Endothelial cell (in vitro differentiated cells): ENCODE measurements at regions not wholly inside any gene's neighbourhood (a gene's known extent, or its start where the extent isn't known, plus 50 kb on each side); places are given as distances from the start of the nearest gene placed in this dataset.

Experiments
- DNase-seq: peaks from one replicate; pipeline ENCODE4 v3.0.0; 2021; ENCODE audit warnings: low spot score
- H3K27ac Mint-ChIP-seq: one replicate; pipeline ENCODE4 v1.8.0; 2021; ENCODE audit warnings: mixed read lengths, inconsistent platforms; ENCODE audit not compliant: unreplicated experiment
- H3K27me3 Mint-ChIP-seq: one replicate; pipeline ENCODE4 v1.8.0; 2021; ENCODE audit warnings: mild to moderate bottlenecking, moderate library complexity, mixed read lengths, inconsistent platforms; ENCODE audit not compliant: unreplicated experiment
- H3K36me3 Mint-ChIP-seq: one replicate; pipeline ENCODE4 v1.8.0; 2021; ENCODE audit warnings: mild to moderate bottlenecking, low read depth, mixed read lengths, inconsistent platforms; ENCODE audit not compliant: unreplicated experiment
- H3K4me1 Mint-ChIP-seq: one replicate; pipeline ENCODE4 v1.8.0; 2021; ENCODE audit warnings: mild to moderate bottlenecking, mixed read lengths, inconsistent platforms; ENCODE audit not compliant: unreplicated experiment
- H3K4me3 Mint-ChIP-seq: one replicate; pipeline ENCODE4 v1.8.0; 2021; ENCODE audit warnings: mild to moderate bottlenecking, mixed read lengths, inconsistent platforms; ENCODE audit not compliant: unreplicated experiment
- H3K9me3 Mint-ChIP-seq: one replicate; pipeline ENCODE4 v1.8.0; 2021; ENCODE audit warnings: mixed read lengths, inconsistent platforms; ENCODE audit not compliant: unreplicated experiment
- TF ChIP-seq, protein P1 (sequence below): fragments of 200-600 bp; sonication (generic); IDR thresholded peaks from one replicate; pipeline ENCODE4 v1.5.0; 2021; ENCODE audit warnings: antibody characterized with exemption; ENCODE audit not compliant: unreplicated experiment

DNA sequence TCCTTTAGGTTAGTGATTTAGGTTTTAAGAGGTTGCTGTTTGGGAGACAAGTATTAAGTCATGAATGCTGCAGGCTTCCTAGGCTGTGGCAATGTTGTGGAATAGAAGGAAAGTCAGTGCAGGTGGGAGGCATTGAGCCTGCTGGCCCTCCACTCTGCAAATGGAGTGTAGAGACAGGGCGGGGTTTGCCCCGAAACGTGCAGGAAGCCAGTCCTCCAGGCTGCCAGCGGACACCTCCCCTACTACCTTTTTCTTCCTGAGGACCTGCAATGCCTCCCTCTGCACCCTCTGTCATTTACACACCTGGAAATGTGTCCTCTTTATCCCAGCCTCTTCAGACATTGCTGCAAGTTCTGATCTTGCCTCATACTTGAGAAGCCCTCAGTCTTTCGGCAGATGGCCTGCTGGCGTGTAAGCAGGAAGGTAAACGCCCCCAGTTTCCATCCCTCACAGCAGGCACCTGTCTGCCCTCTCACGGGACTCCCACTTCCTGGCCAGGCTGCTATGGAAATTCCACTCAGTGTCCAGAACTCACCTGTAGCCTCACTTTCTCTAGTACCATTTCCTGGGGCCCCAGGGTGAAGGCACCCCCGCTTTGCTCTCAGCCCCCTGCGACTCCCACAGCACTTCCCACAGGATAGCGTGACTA is 81.6 kb upstream of the BOD1 start:
- DNase-seq = no peak
- TF ChIP-seq, protein P1, sequence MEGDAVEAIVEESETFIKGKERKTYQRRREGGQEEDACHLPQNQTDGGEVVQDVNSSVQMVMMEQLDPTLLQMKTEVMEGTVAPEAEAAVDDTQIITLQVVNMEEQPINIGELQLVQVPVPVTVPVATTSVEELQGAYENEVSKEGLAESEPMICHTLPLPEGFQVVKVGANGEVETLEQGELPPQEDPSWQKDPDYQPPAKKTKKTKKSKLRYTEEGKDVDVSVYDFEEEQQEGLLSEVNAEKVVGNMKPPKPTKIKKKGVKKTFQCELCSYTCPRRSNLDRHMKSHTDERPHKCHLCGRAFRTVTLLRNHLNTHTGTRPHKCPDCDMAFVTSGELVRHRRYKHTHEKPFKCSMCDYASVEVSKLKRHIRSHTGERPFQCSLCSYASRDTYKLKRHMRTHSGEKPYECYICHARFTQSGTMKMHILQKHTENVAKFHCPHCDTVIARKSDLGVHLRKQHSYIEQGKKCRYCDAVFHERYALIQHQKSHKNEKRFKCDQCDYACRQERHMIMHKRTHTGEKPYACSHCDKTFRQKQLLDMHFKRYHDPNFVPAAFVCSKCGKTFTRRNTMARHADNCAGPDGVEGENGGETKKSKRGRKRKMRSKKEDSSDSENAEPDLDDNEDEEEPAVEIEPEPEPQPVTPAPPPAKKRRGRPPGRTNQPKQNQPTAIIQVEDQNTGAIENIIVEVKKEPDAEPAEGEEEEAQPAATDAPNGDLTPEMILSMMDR = no peak
- Mint-ChIP-seq H3K9me3 (no peaks in the 10 kb centered on the region), H3K4me1 (peaks cover 8% of the 10 kb centered on the region), H3K4me3 (no peak overlapping the region), H3K27me3 (no peaks in the 10 kb centered on the region), H3K36me3 (no peaks in the 10 kb centered on the region), H3K27ac (peak overlapping the region; percentile 11)

DNA sequence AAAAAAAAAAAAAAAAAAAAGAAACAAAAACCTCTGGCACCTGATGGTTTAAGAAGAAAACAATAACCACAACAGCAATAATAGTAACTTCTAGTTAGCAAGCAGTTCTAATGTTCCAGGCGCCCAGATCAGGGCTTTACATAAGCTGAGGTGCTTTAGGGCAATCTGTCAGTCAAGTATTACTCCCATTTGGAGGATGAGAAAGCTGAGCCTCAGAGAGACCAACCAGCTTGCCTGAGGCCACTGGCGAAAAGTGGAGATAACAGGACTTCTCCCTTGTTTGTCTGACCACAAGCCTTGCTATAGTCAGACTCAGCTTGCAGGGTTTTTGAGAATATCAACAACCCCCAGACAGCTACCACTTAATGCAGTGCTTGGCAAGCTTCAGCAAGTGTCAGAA is 83.5 kb upstream of the BOD1 start:
- no peak overlapping the region for H3K4me3 Mint-ChIP-seq
- no peak overlapping the region for H3K27ac Mint-ChIP-seq
- H3K36me3 Mint-ChIP-seq = peaks cover 3% of the 10 kb centered on the region
- TF ChIP-seq, protein P1 = no peak
- H3K4me1 Mint-ChIP-seq = peaks cover 10% of the 10 kb centered on the region
- peaks cover 4% of the 10 kb centered on the region for H3K27me3 Mint-ChIP-seq
- DNase-seq = no peak
- no peaks in the 10 kb centered on the region for H3K9me3 Mint-ChIP-seq

DNA sequence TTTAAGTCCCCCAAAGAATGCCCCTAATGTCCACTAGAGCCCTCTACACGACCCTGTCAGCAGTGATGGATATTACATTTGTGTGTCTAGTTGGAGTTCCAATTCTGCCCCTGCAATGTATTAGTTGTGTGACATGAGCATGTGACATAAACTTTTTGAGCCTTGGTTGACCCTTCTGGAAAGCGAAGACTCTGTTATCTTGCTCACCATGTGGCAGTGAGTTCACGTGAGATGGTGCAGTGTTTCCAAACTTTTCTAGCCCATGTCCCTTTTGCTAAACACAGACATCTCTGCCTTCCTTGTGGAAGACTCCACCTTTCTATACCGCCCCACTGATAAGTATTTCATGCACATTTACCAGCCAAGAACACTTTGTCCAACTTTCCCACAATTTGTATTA is 87.0 kb upstream of the BOD1 start:
- peaks cover 3% of the 10 kb centered on the region for H3K36me3 Mint-ChIP-seq

DNA sequence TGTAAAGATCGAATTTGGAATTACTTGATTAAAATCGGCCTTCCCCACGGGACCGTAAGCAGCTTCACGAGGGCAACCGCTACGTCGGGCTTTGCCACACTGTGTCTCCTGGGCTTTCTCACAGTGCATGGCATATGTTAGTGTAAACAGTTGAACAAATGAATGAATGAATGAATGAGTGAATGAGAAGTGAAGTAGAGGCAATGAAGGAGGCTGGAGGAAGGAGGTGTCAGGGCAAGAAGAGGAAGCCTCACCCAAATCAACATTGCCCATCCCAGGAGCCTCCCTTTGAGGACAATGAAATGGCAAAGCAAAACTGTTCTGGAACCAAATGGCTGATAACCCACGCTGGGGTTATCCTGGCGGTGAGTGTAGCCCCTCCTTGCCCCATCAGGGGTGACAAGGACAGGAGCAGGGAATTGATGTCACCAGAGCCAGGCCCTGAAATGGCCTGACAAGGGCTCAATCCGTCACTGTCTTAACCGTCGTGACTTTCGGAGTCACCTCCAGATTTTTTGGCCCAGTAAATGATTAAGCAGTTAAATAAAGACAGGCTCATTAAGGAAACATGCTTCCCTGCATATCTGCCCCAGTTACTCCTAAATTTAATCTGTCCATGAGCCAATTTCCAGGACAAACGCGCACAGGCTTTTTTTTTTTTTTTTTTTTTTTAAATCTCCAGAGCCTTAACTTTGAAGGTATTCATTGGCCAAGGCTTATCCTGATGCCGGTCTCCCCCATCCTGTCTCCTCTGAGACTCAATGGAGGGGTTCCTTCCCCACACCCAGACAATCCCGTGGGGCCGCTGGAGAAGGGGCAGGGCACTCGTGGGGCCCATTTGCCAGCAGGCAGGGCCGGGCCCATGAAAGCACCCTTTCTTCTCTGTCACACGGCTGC is 88.4 kb upstream of the BOD1 start:
- TF ChIP-seq, protein P1 = no peak
- Mint-ChIP-seq H3K27ac (no peak overlapping the region), H3K27me3 (peaks cover 4% of the 10 kb centered on the region), H3K36me3 (peaks cover 3% of the 10 kb centered on the region), H3K4me3 (no peak overlapping the region), H3K9me3 (no peaks in the 10 kb centered on the region), H3K4me1 (peaks cover 3% of the 10 kb centered on the region)
- no peak for DNase-seq

More for the DNA sequence above, 87.0 kb upstream of the BOD1 start:
- Mint-ChIP-seq H3K9me3 (no peaks in the 10 kb centered on the region), H3K27me3 (peaks cover 4% of the 10 kb centered on the region), H3K4me3 (no peak overlapping the region), H3K4me1 (peaks cover 3% of the 10 kb centered on the region), H3K27ac (no peak overlapping the region)
- no peak for DNase-seq
- TF ChIP-seq, protein P1 = no peak
